ENCODE measurements at regions not wholly inside any gene's neighbourhood (a gene's known extent, or its start where the extent isn't known, plus 50 kb on each side); places are given as distances from the start of the nearest gene placed in this dataset.

- no peak overlapping the region for H3K4me2 ChIP-seq (ENCODE audit: insufficient read depth, low read length)
- H3K9ac ChIP-seq (replicated peaks; ENCODE audit: extremely low read depth, insufficient read depth, low read length): no peak overlapping the region
- no peak overlapping the region for H3K4me3 ChIP-seq (replicated peaks in 1 of 3; ENCODE audit: insufficient read depth in 1 of 3, low read depth in 1 of 3, low read length in 3 of 3)
- dilution Hi-C loops (cut with MboI; ENCODE audit: extremely low pct_ligation_motif_present, low sequenced_read_pairs) (no loop called here), intact Hi-C loops (cut with micrococcal nuclease) (no loop called here)
- POLR2A ChIA-PET: no interaction called here
- no peaks in the 10 kb centered on the region for H4K20me1 ChIP-seq (replicated peaks; ENCODE audit: control insufficient read depth, extremely low read depth, insufficient read depth, low read length)
- no peaks in the 10 kb centered on the region for H3K9me1 ChIP-seq (replicated peaks; ENCODE audit: control insufficient read depth, extremely low read depth, insufficient read depth, low read length)
- FAIRE-seq: no peak
- H3K79me2 ChIP-seq (ENCODE audit: control insufficient read depth, insufficient read depth, low read length): no peaks in the 10 kb centered on the region
- CTCF ChIA-PET: no interaction called here
- H3K9me3 ChIP-seq (replicated peaks; ENCODE audit: control insufficient read depth, insufficient read depth, low read length): no peaks in the 10 kb centered on the region
- H3K4me1 ChIP-seq (ENCODE audit: control insufficient read depth, extremely low read depth, insufficient read depth, low read length): no peaks in the 10 kb centered on the region
- H3K27ac ChIP-seq (ENCODE audit: insufficient read depth, low read depth, low read length): no peak overlapping the region
- BruUV-seq (replicated peaks): no TSS peak
- H3K27me3 ChIP-seq (ENCODE audit: control insufficient read depth in 2 of 2, insufficient read depth in 2 of 2, low read length in 2 of 2): no peaks in the 10 kb centered on the region
- H3K36me3 ChIP-seq (ENCODE audit: control insufficient read depth in 2 of 2, extremely low read depth in 1 of 2, insufficient read depth in 2 of 2, low read length in 2 of 2): no peaks in the 10 kb centered on the region
- TF ChIP-seq MYC (IDR thresholded peaks at IDR 0.05; ENCODE audit: low read depth, low read length) (no peak), POLR2A (IDR thresholded peaks at IDR 0.05; ENCODE audit: low read depth, low read length) (no peak), GATA2 (IDR thresholded peaks at IDR 0.05; ENCODE audit: insufficient read depth, insufficient read length, low read depth, low read length) (no peak), JUN (IDR thresholded peaks at IDR 0.05; ENCODE audit: borderline replicate concordance, insufficient read depth, insufficient read length, low read depth) (no peak), MAX (IDR thresholded peaks at IDR 0.05; ENCODE audit: insufficient read depth, insufficient read length) (no peak), EZH2 (IDR thresholded peaks at IDR 0.05; ENCODE audit: borderline replicate concordance, low read depth, low read length, severe bottlenecking) (no peak), CTCF (IDR thresholded peaks at IDR 0.05; ENCODE audit: extremely low read depth in 1 of 2, insufficient read depth in 1 of 2, low read depth in 1 of 2, low read length in 2 of 2) (no peak), FOS (IDR thresholded peaks at IDR 0.05; ENCODE audit: borderline replicate concordance, insufficient read depth, low read length) (no peak), POLR2AphosphoS5 (IDR thresholded peaks at IDR 0.05; ENCODE audit: insufficient read depth, low read depth, low read length) (no peak)
- DNase-seq (ENCODE audit: low read depth, low spot score): no peak
- H2AFZ ChIP-seq (ENCODE audit: low read depth, low read length): no peak overlapping the region
Observed at GRCh38 chr5:101153526-101153925, 250.4 kb upstream of the ST8SIA4 start.
